ENCODE measurements at regions not wholly inside any gene's neighbourhood (a gene's known extent, or its start where the extent isn't known, plus 50 kb on each side); places are given as distances from the start of the nearest gene placed in this dataset.

DNA sequence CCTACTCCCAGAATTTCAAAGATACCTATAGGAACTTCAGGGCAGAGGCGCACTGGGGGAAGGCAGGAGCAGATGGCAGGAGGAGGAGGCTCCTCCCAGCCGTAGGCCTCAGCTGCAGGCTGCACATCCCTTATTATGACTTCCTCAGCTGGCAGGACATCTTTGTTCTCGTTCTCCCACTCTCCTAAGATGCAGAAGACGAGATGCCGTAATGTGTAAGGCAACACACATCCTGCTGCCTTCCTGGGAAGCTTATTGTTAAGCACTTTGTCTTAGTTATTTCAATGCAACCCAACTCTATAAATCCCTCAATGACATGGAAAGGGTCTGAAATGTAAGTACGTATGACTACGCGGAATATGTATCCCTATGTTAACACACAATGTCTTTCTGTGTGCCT lies 599.8 kb upstream of the MGMT start:
- Mint-ChIP-seq H3K27ac (no peak overlapping the region), H3K27me3 (no peaks in the 10 kb centered on the region), H3K36me3 (ENCODE audit: low read depth) (no peaks in the 10 kb centered on the region), H3K4me1 (no peaks in the 10 kb centered on the region), H3K9me3 (no peaks in the 10 kb centered on the region), H3K4me3 (no peak overlapping the region)
- ChIA-PET CTCF (no interaction called here), POLR2A (no interaction called here)
- no peak for DNase-seq

DNA sequence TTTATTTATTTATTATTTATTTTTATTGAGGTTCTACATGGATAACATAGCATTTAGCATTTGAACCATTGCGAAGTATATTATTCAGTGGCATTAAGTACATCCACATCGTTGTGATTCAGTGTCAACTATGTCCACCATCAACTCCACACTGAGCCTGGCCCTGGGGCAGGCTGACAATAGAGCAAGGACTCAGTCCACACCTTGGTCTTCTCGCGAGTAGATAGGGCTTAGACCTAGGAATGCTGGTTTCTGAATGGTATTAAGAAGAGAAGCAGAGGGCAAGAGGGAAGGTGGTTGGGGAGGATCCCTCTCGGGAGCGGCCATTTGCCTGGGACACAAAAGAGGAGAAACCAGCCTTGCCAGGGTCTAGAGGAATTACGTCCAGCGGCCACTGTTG lies 599.2 kb upstream of the MGMT start:
- DNase-seq: no peak
- H3K27ac Mint-ChIP-seq: no peak overlapping the region
- no peaks in the 10 kb centered on the region for H3K36me3 Mint-ChIP-seq (ENCODE audit: low read depth)
- no peaks in the 10 kb centered on the region for H3K4me1 Mint-ChIP-seq
- ChIA-PET CTCF (no interaction called here), POLR2A (no interaction called here)
- no peaks in the 10 kb centered on the region for H3K9me3 Mint-ChIP-seq
- no peak overlapping the region for H3K4me3 Mint-ChIP-seq
- H3K27me3 Mint-ChIP-seq: no peaks in the 10 kb centered on the region

- ChIA-PET CTCF (no interaction called here), POLR2A (no interaction called here)
- no peak overlapping the region for H3K4me3 Mint-ChIP-seq
- no peak overlapping the region for H3K27ac Mint-ChIP-seq
- no peaks in the 10 kb centered on the region for H3K9me3 Mint-ChIP-seq
- H3K27me3 Mint-ChIP-seq: no peaks in the 10 kb centered on the region
- no peaks in the 10 kb centered on the region for H3K36me3 Mint-ChIP-seq (ENCODE audit: low read depth)
- no peaks in the 10 kb centered on the region for H3K4me1 Mint-ChIP-seq
- DNase-seq: no peak
Observed at GRCh38 chr10:128868481-128868880, 598.6 kb upstream of the MGMT start.

GRCh38 chr10:128869101-128869749 lies 597.8 kb upstream of the MGMT start:
- CTCF ChIA-PET: no interaction called here

GRCh38 chr10:128870830-128871597 lies 596.0 kb upstream of the MGMT start:
- Mint-ChIP-seq H3K9me3 (no peaks in the 10 kb centered on the region), H3K27ac (no peak overlapping the region), H3K4me1 (no peaks in the 10 kb centered on the region), H3K36me3 (ENCODE audit: low read depth) (no peaks in the 10 kb centered on the region), H3K4me3 (no peak overlapping the region), H3K27me3 (no peaks in the 10 kb centered on the region)
- ChIA-PET POLR2A (no interaction called here), CTCF (no interaction called here)
- DNase-seq: no peak

More at GRCh38 chr10:128869101-128869749, 597.8 kb upstream of the MGMT start:
- Mint-ChIP-seq H3K36me3 (ENCODE audit: low read depth) (no peaks in the 10 kb centered on the region), H3K4me1 (no peaks in the 10 kb centered on the region), H3K27me3 (no peaks in the 10 kb centered on the region), H3K27ac (no peak overlapping the region), H3K9me3 (no peaks in the 10 kb centered on the region), H3K4me3 (no peak overlapping the region)
- no peak for DNase-seq
- POLR2A ChIA-PET: no interaction called here

- ChIA-PET CTCF (no interaction called here), POLR2A (no interaction called here)
- no peaks in the 10 kb centered on the region for H3K36me3 Mint-ChIP-seq (ENCODE audit: low read depth)
- no peaks in the 10 kb centered on the region for H3K9me3 Mint-ChIP-seq
- H3K27me3 Mint-ChIP-seq: no peaks in the 10 kb centered on the region
- H3K4me1 Mint-ChIP-seq: no peaks in the 10 kb centered on the region
- no peak overlapping the region for H3K27ac Mint-ChIP-seq
- no peak overlapping the region for H3K4me3 Mint-ChIP-seq
- DNase-seq: no peak
Observed at GRCh38 chr10:128871671-128872231, 595.3 kb upstream of the MGMT start.

DNA sequence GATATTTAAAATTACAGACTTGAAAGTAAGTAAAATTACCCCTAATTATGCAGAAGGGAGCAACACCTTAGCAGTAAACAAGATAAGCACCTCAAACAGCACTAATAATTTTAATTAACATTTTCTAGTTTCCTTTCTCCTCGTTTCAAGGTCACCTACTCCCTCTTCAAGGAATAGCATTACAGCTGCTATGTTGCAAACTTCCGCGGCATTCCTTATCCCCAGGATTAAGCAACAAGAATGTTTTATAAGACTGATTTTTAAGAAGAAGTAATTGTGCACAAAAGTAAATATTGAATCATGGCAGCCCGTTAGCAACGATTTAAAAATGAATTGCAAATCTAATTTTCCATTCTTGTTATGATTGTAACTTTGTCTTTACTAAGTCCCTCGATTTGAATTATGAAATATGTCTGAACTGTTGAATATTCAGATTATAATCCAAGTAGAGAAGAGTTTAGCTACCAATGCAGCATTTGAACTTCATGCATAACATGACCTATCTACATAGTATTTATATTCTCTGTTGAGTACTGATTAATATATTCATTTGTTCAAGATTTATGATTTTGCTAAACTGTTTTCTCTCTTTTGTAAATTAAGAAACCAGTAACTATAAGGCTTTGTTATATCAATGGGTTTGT lies 593.5 kb upstream of the MGMT start:
- Mint-ChIP-seq H3K27me3 (no peaks in the 10 kb centered on the region), H3K27ac (no peak overlapping the region), H3K4me3 (no peak overlapping the region), H3K4me1 (no peaks in the 10 kb centered on the region), H3K36me3 (ENCODE audit: low read depth) (no peaks in the 10 kb centered on the region), H3K9me3 (no peaks in the 10 kb centered on the region)
- DNase-seq: no peak
- ChIA-PET CTCF (no interaction called here), POLR2A (no interaction called here)

DNA sequence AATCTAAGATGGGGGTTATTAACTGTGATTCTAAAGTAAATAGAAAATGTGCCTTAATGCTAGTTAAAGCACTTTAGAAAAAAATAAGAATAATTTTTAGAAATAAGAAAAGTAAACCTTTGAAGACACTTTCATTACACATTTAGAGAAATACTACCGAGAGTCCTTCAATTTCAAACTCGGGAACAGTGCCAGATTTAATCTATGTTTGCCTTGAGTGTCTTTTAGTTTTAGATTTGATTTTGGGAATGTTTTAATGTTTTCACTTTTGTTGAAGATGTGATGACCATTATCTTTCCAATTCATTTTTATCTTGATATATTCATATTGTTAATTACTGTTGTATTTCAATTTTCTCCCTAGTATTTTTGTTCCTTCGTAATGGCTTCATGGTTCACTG lies 592.7 kb upstream of the MGMT start:
- ChIA-PET POLR2A (no interaction called here), CTCF (no interaction called here)
- H3K27ac Mint-ChIP-seq: no peak overlapping the region
- H3K4me3 Mint-ChIP-seq: no peak overlapping the region
- no peak for DNase-seq
- H3K27me3 Mint-ChIP-seq: no peaks in the 10 kb centered on the region
- no peaks in the 10 kb centered on the region for H3K9me3 Mint-ChIP-seq
- H3K4me1 Mint-ChIP-seq: no peaks in the 10 kb centered on the region
- no peaks in the 10 kb centered on the region for H3K36me3 Mint-ChIP-seq (ENCODE audit: low read depth)

GRCh38 chr10:128875030-128875744 lies 591.9 kb upstream of the MGMT start:
- Mint-ChIP-seq H3K27me3 (no peaks in the 10 kb centered on the region), H3K9me3 (no peaks in the 10 kb centered on the region), H3K4me3 (no peak overlapping the region), H3K27ac (no peak overlapping the region), H3K4me1 (no peaks in the 10 kb centered on the region), H3K36me3 (ENCODE audit: low read depth) (no peaks in the 10 kb centered on the region)
- DNase-seq: no peak
- ChIA-PET POLR2A (no interaction called here), CTCF (interaction anchor here (1.1 kb wide), 1 partner anchor 15 kb away, joined by 3 read pairs; no protein-coding TSS in a partner anchor)

GRCh38 chr10:128875956-128876736 lies 590.9 kb upstream of the MGMT start:
- POLR2A ChIA-PET: no interaction called here
- H3K27me3 Mint-ChIP-seq: no peaks in the 10 kb centered on the region
- no peak overlapping the region for H3K4me3 Mint-ChIP-seq
- no peaks in the 10 kb centered on the region for H3K36me3 Mint-ChIP-seq (ENCODE audit: low read depth)
- no peak overlapping the region for H3K27ac Mint-ChIP-seq
- H3K9me3 Mint-ChIP-seq: no peaks in the 10 kb centered on the region
- no peaks in the 10 kb centered on the region for H3K4me1 Mint-ChIP-seq
- CTCF ChIA-PET: interaction anchor here (1.1 kb wide), 1 partner anchor 16 kb away, joined by 3 read pairs; no protein-coding TSS in a partner anchor
- DNase-seq: no peak

- POLR2A ChIA-PET: no interaction called here
- Mint-ChIP-seq H3K4me1 (no peaks in the 10 kb centered on the region), H3K36me3 (ENCODE audit: low read depth) (no peaks in the 10 kb centered on the region), H3K27ac (no peak overlapping the region), H3K9me3 (no peaks in the 10 kb centered on the region), H3K27me3 (no peaks in the 10 kb centered on the region), H3K4me3 (no peak overlapping the region)
- CTCF ChIA-PET: no interaction called here
- no peak for DNase-seq
Observed at GRCh38 chr10:128877141-128877540, 589.9 kb upstream of the MGMT start.

GRCh38 chr10:128877936-128878335 lies 589.1 kb upstream of the MGMT start:
- DNase-seq: no peak
- Mint-ChIP-seq H3K36me3 (ENCODE audit: low read depth) (no peaks in the 10 kb centered on the region), H3K9me3 (no peaks in the 10 kb centered on the region), H3K4me3 (no peak overlapping the region), H3K4me1 (no peaks in the 10 kb centered on the region), H3K27me3 (no peaks in the 10 kb centered on the region), H3K27ac (no peak overlapping the region)
- CTCF ChIA-PET: no interaction called here
- POLR2A ChIA-PET: no interaction called here

GRCh38 chr10:128879030-128879429 lies 588.0 kb upstream of the MGMT start:
- Mint-ChIP-seq H3K9me3 (no peaks in the 10 kb centered on the region), H3K36me3 (ENCODE audit: low read depth) (no peaks in the 10 kb centered on the region), H3K27ac (no peak overlapping the region), H3K4me3 (no peak overlapping the region), H3K27me3 (no peaks in the 10 kb centered on the region), H3K4me1 (no peaks in the 10 kb centered on the region)
- DNase-seq: no peak
- CTCF ChIA-PET: no interaction called here
- POLR2A ChIA-PET: no interaction called here
